Stomach (tissue), 8 donors: ENCODE measurements at regions not wholly inside any gene's neighbourhood (a gene's known extent, or its start where the extent isn't known, plus 50 kb on each side); places are given as distances from the start of the nearest gene placed in this dataset.

Experiments used
- DNase-seq, 2 donors: peaks; one replicate each; pipeline versions ENCODE4 v3.0.0 to v3.0.0-alpha.2; 2013 to 2019
- H3K27ac ChIP-seq, 5 donors: fragments of 200-600 bp in 4 of 5; sonication (generic) in 4 of 5; one replicate each; pipeline ENCODE4 v1.5.1; 2013 to 2019; ENCODE audit warnings: mild to moderate bottlenecking in 1 of 5, moderate library complexity in 1 of 5
- H3K27me3 ChIP-seq, 3 donors: fragments of 200-600 bp; sonication (generic); one replicate each; pipeline ENCODE4 v1.5.1; 2017 to 2019; ENCODE audit warnings: mixed run types in 1 of 3
- H3K36me3 ChIP-seq, 4 donors: fragments of 200-600 bp; sonication (generic); 1 replicate in 3 of 4; 2 replicates in 1 of 4; pipeline ENCODE4 v1.5.1; 2016 to 2019
- H3K4me1 ChIP-seq, 4 donors: fragments of 200-600 bp; sonication (generic); one replicate each; pipeline ENCODE4 v1.5.1; 2016 to 2019
- H3K4me3 ChIP-seq, 4 donors: fragments of 200-600 bp; sonication (generic) in 3 of 4; one replicate each; pipeline ENCODE4 v1.5.1; 2016 to 2019; ENCODE audit warnings: mild to moderate bottlenecking in 1 of 4
- H3K9me3 ChIP-seq, 4 donors: fragments of 200-600 bp; sonication (generic); one replicate each; pipeline ENCODE4 v1.5.1; 2016 to 2019
- CTCF ChIP-seq, 7 experiments: fragments of 450-650 bp in 4 of 7; fragments of 200-600 bp in 3 of 7; sonication (generic) in 3 of 7; IDR thresholded peaks; one replicate each; pipeline ENCODE4 v1.5.1; 2016 to 2019; ENCODE audit warnings: antibody characterized with exemption in 7 of 7, control low read depth in 2 of 7, mild to moderate bottlenecking in 1 of 7
- EP300 ChIP-seq: sonication (generic); formaldehyde crosslinking; IDR thresholded peaks from one replicate; pipeline ENCODE4 v1.6.1; 2017; ENCODE audit warnings: antibody characterized with exemption
- POLR2A ChIP-seq, 4 donors: fragments of 450-650 bp; IDR thresholded peaks; one replicate each; pipeline ENCODE4 v1.6.1; 2016; ENCODE audit warnings: antibody characterized with exemption in 4 of 4, control low read depth in 2 of 4, mild to moderate bottlenecking in 1 of 4, moderate library complexity in 1 of 4
- POLR2AphosphoS5 ChIP-seq, 3 donors: sonication (generic); formaldehyde crosslinking; IDR thresholded peaks; one replicate each; pipeline ENCODE4 v1.6.1; 2016; ENCODE audit warnings: antibody characterized with exemption in 3 of 3
- WGBS, 5 donors: extraction: QIAGEN DNeasy Blood & Tissue Kit in 3 of 5; methylation state at CpG; one replicate each; pipeline versions ENCODE4 v1.1.5 to v1.1.7; 2013 to 2018; 5-methylcytosine and 5-hydroxymethylcytosine counted together
- intact Hi-C: fragments of 100-400 bp; cut with DNase I; formaldehyde crosslinking; loops from one replicate; pipeline ENCODE4 v1.15.1; 2023; ENCODE audit warnings: low total_unique reads
- donor health status: healthy with polysubstance abuse.
- donor health status: Bipolar disorder and iron deficiency.
- donor health status: healthy.

GRCh38 chr2:65737452-65738011, 305.1 kb upstream of the SPRED2 start:
- no peaks in the 10 kb centered on the region for H3K4me1 ChIP-seq
- TF ChIP-seq CTCF (IDR thresholded peaks at IDR 0.05) (no peak), POLR2A (IDR thresholded peaks at IDR 0.05) (no peak), POLR2AphosphoS5 (IDR thresholded peaks at IDR 0.05) (no peak), EP300 (no peak)
- H3K4me3 ChIP-seq = no peak overlapping the region
- no peak overlapping the region for H3K27ac ChIP-seq
- intact Hi-C loops = no loop called here
- H3K27me3 ChIP-seq = no peaks in the 10 kb centered on the region
- no peaks in the 10 kb centered on the region for H3K9me3 ChIP-seq
- H3K36me3 ChIP-seq = no peaks in the 10 kb centered on the region
- 85 to 87% (median 86%) methylated on average over 4 of the region's 4 CpGs for WGBS, 5 donors
- DNase-seq = no peak

GRCh38 chr2:65731476-65731875, 299.1 kb upstream of the SPRED2 start:
- DNase-seq = no peak
- TF ChIP-seq CTCF (IDR thresholded peaks at IDR 0.05) (no peak), EP300 (no peak), POLR2AphosphoS5 (IDR thresholded peaks at IDR 0.05) (no peak), POLR2A (IDR thresholded peaks at IDR 0.05) (no peak)

GRCh38 chr2:65730186-65730585, 297.8 kb upstream of the SPRED2 start:
- TF ChIP-seq EP300 = no peak
- no peak for TF ChIP-seq POLR2A (IDR thresholded peaks at IDR 0.05)
- TF ChIP-seq CTCF (IDR thresholded peaks at IDR 0.05) = no peak
- no peak for TF ChIP-seq POLR2AphosphoS5 (IDR thresholded peaks at IDR 0.05)
- DNase-seq = no peak
- H3K4me3 ChIP-seq = no peak overlapping the region
- WGBS, 5 donors = 46 to 81% (median 58%) methylated on average over 3 of the region's 3 CpGs
- peaks cover 0 to 8% (median 0%) of the 10 kb centered on the region in 4 donors for H3K9me3 ChIP-seq
- intact Hi-C loops = no loop called here
- no peaks in the 10 kb centered on the region for H3K27me3 ChIP-seq
- peaks cover 0 to 11% (median 5%) of the 10 kb centered on the region in 4 donors for H3K4me1 ChIP-seq
- no peaks in the 10 kb centered on the region for H3K36me3 ChIP-seq
- no peak overlapping the region for H3K27ac ChIP-seq

More at GRCh38 chr2:65731476-65731875, 299.1 kb upstream of the SPRED2 start:
- no peaks in the 10 kb centered on the region for H3K27me3 ChIP-seq
- H3K9me3 ChIP-seq = peaks cover 0 to 3% (median 0%) of the 10 kb centered on the region in 4 donors
- no peaks in the 10 kb centered on the region for H3K36me3 ChIP-seq
- intact Hi-C loops = no loop called here
- H3K4me3 ChIP-seq = no peak overlapping the region
- H3K4me1 ChIP-seq = peaks cover 0 to 11% (median 5%) of the 10 kb centered on the region in 4 donors
- H3K27ac ChIP-seq = no peak overlapping the region
- 86 to 92% (median 89%) methylated on average over 12 of the region's 12 CpGs for WGBS, 5 donors

- peaks cover 0 to 11% (median 5%) of the 10 kb centered on the region in 4 donors for H3K4me1 ChIP-seq
- intact Hi-C loops = no loop called here
- H3K27ac ChIP-seq = peak overlapping the region; percentile 5 to 68 (median 48)
- WGBS, 5 donors = 58 to 75% (median 63%) methylated on average over 5 of the region's 5 CpGs
- H3K27me3 ChIP-seq = no peaks in the 10 kb centered on the region
- peak in 1 of 2 donors; percentile 29 for DNase-seq
- H3K36me3 ChIP-seq = no peaks in the 10 kb centered on the region
- no peak for TF ChIP-seq POLR2AphosphoS5 (IDR thresholded peaks at IDR 0.05)
- TF ChIP-seq POLR2A (IDR thresholded peaks at IDR 0.05) = no peak
- TF ChIP-seq CTCF (IDR thresholded peaks at IDR 0.05) = no peak
- TF ChIP-seq EP300 = no peak
- no peak overlapping the region for H3K4me3 ChIP-seq
- peaks cover 0 to 8% (median 0%) of the 10 kb centered on the region in 4 donors for H3K9me3 ChIP-seq
Observed at GRCh38 chr2:65729246-65729645, 296.8 kb upstream of the SPRED2 start.
